Tongue (tissue), 1 donor: ENCODE measurements at regions not wholly inside any gene's neighbourhood (a gene's known extent, or its start where the extent isn't known, plus 50 kb on each side); places are given as distances from the start of the nearest gene placed in this dataset.
"Not testable (repeated sequence)": the region's sequence is repeated elsewhere in the genome, so short reads cannot be mapped to it uniquely, and the experiment has no call there.

Experiments used
- DNase-seq: peaks from one replicate; pipeline ENCODE4 v3.0.0-alpha.2; 2015

GRCh38 chr2:139538332-139539020, 758.3 kb upstream of the NXPH2 start:
- DNase-seq = not testable (repeated sequence)

GRCh38 chr2:139529080-139529479, 748.9 kb upstream of the NXPH2 start:
- DNase-seq = peak; percentile 8

GRCh38 chr2:139526781-139527180, 746.6 kb upstream of the NXPH2 start:
- no peak for DNase-seq

GRCh38 chr2:139518321-139518720, 738.1 kb upstream of the NXPH2 start:
- no peak for DNase-seq

GRCh38 chr2:139514951-139515350, 734.8 kb upstream of the NXPH2 start:
- peak; percentile 22 for DNase-seq

GRCh38 chr2:139495851-139496250, 715.7 kb upstream of the NXPH2 start:
- no peak for DNase-seq

GRCh38 chr2:139492131-139492680, 712.0 kb upstream of the NXPH2 start:
- DNase-seq = no peak

GRCh38 chr2:139480161-139480650, 700.0 kb upstream of the NXPH2 start:
- peak; percentile 3 for DNase-seq

GRCh38 chr2:139478165-139478914, 698.1 kb upstream of the NXPH2 start:
- peak; percentile 88 for DNase-seq

GRCh38 chr2:139477618-139478017, 697.4 kb upstream of the NXPH2 start:
- DNase-seq = peak; percentile 62

GRCh38 chr2:139469985-139470384, 689.8 kb upstream of the NXPH2 start:
- DNase-seq = no peak

- no peak for DNase-seq
Observed at GRCh38 chr2:139465789-139466188, 685.6 kb upstream of the NXPH2 start.

GRCh38 chr2:139457873-139458272, 677.7 kb upstream of the NXPH2 start:
- DNase-seq = no peak

GRCh38 chr2:139454251-139454650, 674.1 kb upstream of the NXPH2 start:
- no peak for DNase-seq

GRCh38 chr2:139439100-139439499, 658.9 kb upstream of the NXPH2 start:
- DNase-seq = no peak

GRCh38 chr2:139438478-139438877, 658.3 kb upstream of the NXPH2 start:
- DNase-seq = no peak

GRCh38 chr2:139427164-139427563, 647.0 kb upstream of the NXPH2 start:
- DNase-seq = no peak

- no peak for DNase-seq
Observed at GRCh38 chr2:139424101-139424500, 643.9 kb upstream of the NXPH2 start.

GRCh38 chr2:139411236-139411635, 631.0 kb upstream of the NXPH2 start:
- DNase-seq = no peak

GRCh38 chr2:139410833-139411174, 630.6 kb upstream of the NXPH2 start:
- DNase-seq = not testable (repeated sequence)

- not testable (repeated sequence) for DNase-seq
Observed at GRCh38 chr2:139410147-139410832, 630.1 kb upstream of the NXPH2 start.

- no peak for DNase-seq
Observed at GRCh38 chr2:139409212-139409611, 629.0 kb upstream of the NXPH2 start.

GRCh38 chr2:139403948-139404347, 623.8 kb upstream of the NXPH2 start:
- peak; percentile 18 for DNase-seq
